ENCODE measurements at regions not wholly inside any gene's neighbourhood (a gene's known extent, or its start where the extent isn't known, plus 50 kb on each side); places are given as distances from the start of the nearest gene placed in this dataset.

DNA sequence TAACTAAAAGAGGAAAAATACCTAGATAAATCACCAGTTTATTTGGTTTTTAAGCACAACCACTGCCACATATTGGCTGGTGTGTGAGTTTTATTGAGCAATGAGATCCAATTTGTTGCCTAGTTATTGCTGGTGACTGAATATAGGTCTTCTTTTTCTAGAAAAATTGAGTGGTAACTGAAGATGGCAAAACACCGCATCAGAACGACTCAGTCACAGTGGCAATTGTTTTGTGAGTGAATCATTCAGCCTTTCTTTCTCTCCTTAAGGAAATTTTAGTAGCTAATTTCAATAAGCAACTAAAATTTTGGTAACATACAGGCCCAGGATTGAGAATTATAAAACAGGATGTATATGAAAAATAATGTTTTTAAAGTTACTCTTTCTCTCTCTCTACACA lies 533.0 kb downstream of the KCNA4 start:
- Histone ChIP-seq H3K9me3 (ENCODE audit: control insufficient read depth in 4 of 4, insufficient read depth in 3 of 4, low read length in 3 of 4) (no peaks in the 10 kb centered on the region), H3K4me1 (ENCODE audit: control insufficient read depth in 5 of 5, insufficient read depth in 5 of 5, low read length in 5 of 5) (no peaks in the 10 kb centered on the region), H3K36me3 (ENCODE audit: control insufficient read depth in 4 of 4, insufficient read depth in 4 of 4, low read length in 4 of 4) (no peaks in the 10 kb centered on the region), H3K27me3 (ENCODE audit: control insufficient read depth in 3 of 3, insufficient read depth in 3 of 3, low read length in 2 of 3) (no peaks in the 10 kb centered on the region), H3K4me3 (no peak overlapping the region), H3K27ac (ENCODE audit: low read depth in 1 of 2, low read length in 1 of 2) (no peak overlapping the region), H3K9ac (ENCODE audit: insufficient read depth in 1 of 2, low read length in 2 of 2) (no peak overlapping the region)
- TF ChIP-seq, protein P1, sequence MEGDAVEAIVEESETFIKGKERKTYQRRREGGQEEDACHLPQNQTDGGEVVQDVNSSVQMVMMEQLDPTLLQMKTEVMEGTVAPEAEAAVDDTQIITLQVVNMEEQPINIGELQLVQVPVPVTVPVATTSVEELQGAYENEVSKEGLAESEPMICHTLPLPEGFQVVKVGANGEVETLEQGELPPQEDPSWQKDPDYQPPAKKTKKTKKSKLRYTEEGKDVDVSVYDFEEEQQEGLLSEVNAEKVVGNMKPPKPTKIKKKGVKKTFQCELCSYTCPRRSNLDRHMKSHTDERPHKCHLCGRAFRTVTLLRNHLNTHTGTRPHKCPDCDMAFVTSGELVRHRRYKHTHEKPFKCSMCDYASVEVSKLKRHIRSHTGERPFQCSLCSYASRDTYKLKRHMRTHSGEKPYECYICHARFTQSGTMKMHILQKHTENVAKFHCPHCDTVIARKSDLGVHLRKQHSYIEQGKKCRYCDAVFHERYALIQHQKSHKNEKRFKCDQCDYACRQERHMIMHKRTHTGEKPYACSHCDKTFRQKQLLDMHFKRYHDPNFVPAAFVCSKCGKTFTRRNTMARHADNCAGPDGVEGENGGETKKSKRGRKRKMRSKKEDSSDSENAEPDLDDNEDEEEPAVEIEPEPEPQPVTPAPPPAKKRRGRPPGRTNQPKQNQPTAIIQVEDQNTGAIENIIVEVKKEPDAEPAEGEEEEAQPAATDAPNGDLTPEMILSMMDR (IDR thresholded peaks at IDR 0.05; ENCODE audit: control extremely low read depth, extremely low read depth): no peak
- no peak for ATAC-seq (ENCODE audit: insufficient read depth, low FRiP score)
- WGBS, 2 donors: 81 to 86% methylated on average over 2 of the region's 2 CpGs
- DNase-seq: no peak

DNA sequence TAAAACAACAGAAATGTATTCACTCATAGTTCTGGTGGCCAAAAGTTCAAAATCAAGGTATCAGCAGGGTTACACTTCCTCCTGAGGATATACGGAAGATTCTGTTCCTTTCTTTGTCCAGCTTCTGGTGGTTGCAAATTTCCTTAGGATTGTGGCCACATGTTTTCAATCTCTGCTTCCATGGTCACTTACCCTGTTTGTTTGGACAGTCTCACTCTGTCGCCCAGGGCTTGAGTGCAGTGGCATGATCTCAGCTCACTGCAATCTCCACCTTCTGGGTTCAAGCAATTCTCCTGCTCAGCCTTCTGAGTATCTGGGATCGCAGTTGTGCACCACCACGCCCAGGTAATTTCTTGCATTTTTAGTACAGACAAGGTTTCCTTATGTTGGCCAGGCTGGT lies 534.3 kb downstream of the KCNA4 start:
- Histone ChIP-seq H3K4me1 (ENCODE audit: control insufficient read depth in 5 of 5, insufficient read depth in 5 of 5, low read length in 5 of 5) (no peaks in the 10 kb centered on the region), H3K9ac (ENCODE audit: insufficient read depth in 1 of 2, low read length in 2 of 2) (no peak overlapping the region), H3K36me3 (ENCODE audit: control insufficient read depth in 4 of 4, insufficient read depth in 4 of 4, low read length in 4 of 4) (no peaks in the 10 kb centered on the region), H3K27me3 (ENCODE audit: control insufficient read depth in 3 of 3, insufficient read depth in 3 of 3, low read length in 2 of 3) (no peaks in the 10 kb centered on the region), H3K9me3 (ENCODE audit: control insufficient read depth in 4 of 4, insufficient read depth in 3 of 4, low read length in 3 of 4) (no peaks in the 10 kb centered on the region), H3K27ac (ENCODE audit: low read depth in 1 of 2, low read length in 1 of 2) (no peak overlapping the region), H3K4me3 (no peak overlapping the region)
- DNase-seq (no peak), ATAC-seq (ENCODE audit: insufficient read depth, low FRiP score) (no peak)
- TF ChIP-seq, protein P1 (IDR thresholded peaks at IDR 0.05; ENCODE audit: control extremely low read depth, extremely low read depth): no peak
- 76 to 82% methylated on average over 4 of the region's 4 CpGs for WGBS, 2 donors

DNA sequence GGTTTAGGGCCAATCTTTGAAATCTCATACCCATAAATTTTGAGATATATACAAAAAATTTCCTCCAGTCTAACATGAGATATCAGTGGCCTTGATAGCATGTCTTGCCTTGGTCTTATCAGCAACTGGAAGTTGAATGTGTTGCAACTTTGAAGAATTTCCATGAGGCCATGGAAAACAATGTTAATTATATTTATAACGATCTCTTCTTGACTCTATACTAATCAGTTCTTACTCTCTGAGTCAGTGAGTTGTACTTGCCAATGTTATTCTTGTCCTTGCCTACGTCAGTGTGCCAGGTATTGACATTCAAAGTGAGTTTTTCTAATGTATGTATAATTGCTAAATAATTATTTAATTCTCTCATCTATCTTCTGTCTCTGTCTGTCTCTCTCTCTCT lies 535.1 kb downstream of the KCNA4 start:
- no peak overlapping the region for H3K27ac ChIP-seq (ENCODE audit: low read depth in 1 of 2, low read length in 1 of 2)
- no peak for ATAC-seq (ENCODE audit: insufficient read depth, low FRiP score)
- H3K4me3 ChIP-seq: no peak overlapping the region
- no peak for DNase-seq
- WGBS, 2 donors: 59 to 75% methylated on average over 2 of the region's 2 CpGs
- H3K4me1 ChIP-seq (ENCODE audit: control insufficient read depth in 5 of 5, insufficient read depth in 5 of 5, low read length in 5 of 5): no peaks in the 10 kb centered on the region
- H3K36me3 ChIP-seq (ENCODE audit: control insufficient read depth in 4 of 4, insufficient read depth in 4 of 4, low read length in 4 of 4): no peaks in the 10 kb centered on the region
- H3K9ac ChIP-seq (ENCODE audit: insufficient read depth in 1 of 2, low read length in 2 of 2): no peak overlapping the region
- H3K9me3 ChIP-seq (ENCODE audit: control insufficient read depth in 4 of 4, insufficient read depth in 3 of 4, low read length in 3 of 4): no peaks in the 10 kb centered on the region
- no peaks in the 10 kb centered on the region for H3K27me3 ChIP-seq (ENCODE audit: control insufficient read depth in 3 of 3, insufficient read depth in 3 of 3, low read length in 2 of 3)
- TF ChIP-seq, protein P1 (IDR thresholded peaks at IDR 0.05; ENCODE audit: control extremely low read depth, extremely low read depth): no peak

DNA sequence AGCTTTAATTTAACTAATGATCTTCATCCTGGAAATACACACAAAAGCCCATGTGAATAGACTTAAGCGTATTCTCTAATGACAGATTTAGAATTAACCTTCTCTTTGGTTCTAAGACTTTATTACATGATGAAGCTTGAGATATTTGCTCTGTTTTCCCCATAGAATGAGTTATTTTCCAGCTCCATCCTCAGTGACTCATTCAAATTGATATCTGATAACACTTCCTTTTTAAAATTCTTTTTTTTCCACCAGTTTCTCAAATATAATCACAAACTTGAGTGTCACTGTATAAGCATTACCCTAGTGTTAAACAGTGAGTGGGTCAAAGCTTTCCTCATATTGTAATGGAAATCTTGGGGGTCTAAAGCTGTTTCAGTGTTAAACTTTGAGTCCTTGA lies 535.8 kb downstream of the KCNA4 start:
- DNase-seq: no peak
- ATAC-seq (ENCODE audit: insufficient read depth, low FRiP score): no peak
- H3K36me3 ChIP-seq (ENCODE audit: control insufficient read depth in 4 of 4, insufficient read depth in 4 of 4, low read length in 4 of 4): no peaks in the 10 kb centered on the region
- H3K9me3 ChIP-seq (ENCODE audit: control insufficient read depth in 4 of 4, insufficient read depth in 3 of 4, low read length in 3 of 4): no peaks in the 10 kb centered on the region
- H3K27ac ChIP-seq (ENCODE audit: low read depth in 1 of 2, low read length in 1 of 2): no peak overlapping the region
- no peak overlapping the region for H3K4me3 ChIP-seq
- H3K27me3 ChIP-seq (ENCODE audit: control insufficient read depth in 3 of 3, insufficient read depth in 3 of 3, low read length in 2 of 3): no peaks in the 10 kb centered on the region
- TF ChIP-seq, protein P1 (IDR thresholded peaks at IDR 0.05; ENCODE audit: control extremely low read depth, extremely low read depth): no peak
- H3K4me1 ChIP-seq (ENCODE audit: control insufficient read depth in 5 of 5, insufficient read depth in 5 of 5, low read length in 5 of 5): no peaks in the 10 kb centered on the region
- H3K9ac ChIP-seq (ENCODE audit: insufficient read depth in 1 of 2, low read length in 2 of 2): no peak overlapping the region
- whole genome bisulfite sequencing, 2 donors: 88 to 97% methylated on average over 1 of the region's 1 CpG

All from lung (tissue), 11 donors.